GM20000 (cell line): ENCODE measurements at regions not wholly inside any gene's neighbourhood (a gene's known extent, or its start where the extent isn't known, plus 50 kb on each side); places are given as distances from the start of the nearest gene placed in this dataset.
A peak's percentile ranks its signal among the peaks of the same experiment; 100 is the strongest.

Experiments
- DNase-seq: peaks from one replicate; pipeline ENCODE4 v3.0.0; 2012; ENCODE audit warnings: low spot score
- CTCF ChIP-seq: IDR thresholded peaks from 2 replicates; pipeline ENCODE4 v1.5.1; 2012; ENCODE audit warnings: mild to moderate bottlenecking, control low read depth; ENCODE audit errors: extremely low read depth, missing control alignments

- no peak for TF ChIP-seq CTCF
- DNase-seq: peak; percentile 83
These were observed 155.5 kb upstream of the ACVR2A start for GRCh38 chr2:147689220-147689909.

GRCh38 chr2:147688242-147688641 is 156.6 kb upstream of the ACVR2A start:
- DNase-seq: no peak
- no peak for TF ChIP-seq CTCF

- DNase-seq: no peak
- no peak for TF ChIP-seq CTCF
These were observed 158.5 kb upstream of the ACVR2A start for GRCh38 chr2:147686365-147686764.

- no peak for TF ChIP-seq CTCF
- DNase-seq: no peak
These were observed 159.9 kb upstream of the ACVR2A start for GRCh38 chr2:147684903-147685302.

- no peak for TF ChIP-seq CTCF
- DNase-seq: no peak
These were observed 161.4 kb upstream of the ACVR2A start for GRCh38 chr2:147683380-147683779.

- no peak for DNase-seq
- TF ChIP-seq CTCF: no peak
These were observed 163.7 kb upstream of the ACVR2A start for GRCh38 chr2:147681093-147681492.

GRCh38 chr2:147679955-147680531 is 164.8 kb upstream of the ACVR2A start:
- TF ChIP-seq CTCF: no peak
- DNase-seq: no peak
